22Rv1 (cell line): ENCODE measurements at regions not wholly inside any gene's neighbourhood (a gene's known extent, or its start where the extent isn't known, plus 50 kb on each side); places are given as distances from the start of the nearest gene placed in this dataset.

Experiments
- CTCF ChIP-seq: fragments of 450-650 bp; IDR thresholded peaks from 2 replicates; pipeline ENCODE4 v1.5.1; 2017; ENCODE audit warnings: mild to moderate bottlenecking
- ZFX ChIP-seq: fragments of 450-650 bp; IDR thresholded peaks from 2 replicates; pipeline ENCODE4 v1.6.1; 2017; ENCODE audit warnings: antibody characterized with exemption, borderline replicate concordance

- TF ChIP-seq CTCF (no peak), ZFX (no peak)
These were observed 135.1 kb upstream of the PTGFR start for GRCh38 chr1:78355656-78356055.
